H1 (cell line): ENCODE measurements at regions not wholly inside any gene's neighbourhood (a gene's known extent, or its start where the extent isn't known, plus 50 kb on each side); places are given as distances from the start of the nearest gene placed in this dataset.

Experiments
- CBX5 ChIP-seq: fragments of 300-800, 300-1000 bp; sonication (generic); IDR thresholded peaks from 2 replicates; pipeline ENCODE4 v1.7.1; 2016; ENCODE audit warnings: antibody characterized with exemption, low read length, low read depth
- CEBPB ChIP-seq: IDR thresholded peaks from 2 replicates; pipeline ENCODE4 v1.6.1; 2012; ENCODE audit warnings: low read depth, low read length
- CTCF ChIP-seq, 3 experiments: IDR thresholded peaks; 1 replicate in 2 of 3; 2 replicates in 1 of 3; pipeline versions ENCODE4 v1.5.1 to v1.6.1; 2011; ENCODE audit warnings: low read length in 3 of 3, mild to moderate bottlenecking in 3 of 3, inconsistent platforms in 2 of 3, low read depth in 1 of 3, moderate library complexity in 1 of 3; ENCODE audit not compliant: insufficient read depth in 1 of 3; ENCODE audit errors: control extremely low read depth in 1 of 3
- EP300 ChIP-seq, 2 experiments: IDR thresholded peaks; 1 replicate in 1 of 2; 2 replicates in 1 of 2; pipeline ENCODE4 v1.6.1; 2011 to 2012; ENCODE audit warnings: low read depth in 2 of 2, low read length in 2 of 2, mild to moderate bottlenecking in 2 of 2, borderline replicate concordance in 1 of 2, inconsistent platforms in 1 of 2, moderate library complexity in 1 of 2
- JUND ChIP-seq: IDR thresholded peaks from 2 replicates; pipeline ENCODE4 v1.6.1; 2011; ENCODE audit warnings: mild to moderate bottlenecking, improper control_type of control experiment, low read length
- POLR2A ChIP-seq, 2 experiments: IDR thresholded peaks; 1 replicate in 1 of 2; 2 replicates in 1 of 2; pipeline ENCODE4 v1.6.1; 2011; ENCODE audit warnings: low read depth in 2 of 2, low read length in 2 of 2, mild to moderate bottlenecking in 2 of 2; ENCODE audit errors: control extremely low read depth in 1 of 2
- POLR2AphosphoS5 ChIP-seq: IDR thresholded peaks from 2 replicates; pipeline ENCODE4 v1.6.1; 2011; ENCODE audit warnings: low read depth, low read length
- RAD21 ChIP-seq, 2 experiments: IDR thresholded peaks in 1 of 2; conservative IDR thresholded peaks in 1 of 2; 2 replicates each; pipeline ENCODE4 v1.6.1; 2011; ENCODE audit warnings: low read depth in 2 of 2, low read length in 2 of 2, improper control_type of control experiment in 1 of 2, inconsistent platforms in 1 of 2, mild to moderate bottlenecking in 1 of 2, moderate library complexity in 1 of 2
- SUZ12 ChIP-seq: fragments of 200-600 bp; sonication (generic); IDR thresholded peaks from 2 replicates; pipeline ENCODE4 v1.6.1; 2012; ENCODE audit warnings: mild to moderate bottlenecking, inconsistent platforms, low read length, moderate library complexity, mixed read lengths
- USF2 ChIP-seq: IDR thresholded peaks from 2 replicates; pipeline ENCODE4 v1.6.1; 2011; ENCODE audit warnings: low read length, improper control_type of control experiment

GRCh38 chr5:40394698-40395097, 285.0 kb upstream of the PTGER4 start:
- TF ChIP-seq JUND (no peak), CTCF (IDR thresholded peaks at IDR 0.05; ENCODE audit: control extremely low read depth in 1 of 3, insufficient read depth in 1 of 3, low read depth in 1 of 3, low read length in 3 of 3) (no peak), POLR2A (IDR thresholded peaks at IDR 0.05; ENCODE audit: control extremely low read depth in 1 of 2, low read depth in 2 of 2, low read length in 2 of 2) (no peak), RAD21 (IDR thresholded peaks at IDR 0.05 in 1 of 2, conservative IDR thresholded peaks at IDR 0.05 in 1 of 2; ENCODE audit: low read depth in 2 of 2, low read length in 2 of 2) (no peak), USF2 (no peak), SUZ12 (no peak), EP300 (IDR thresholded peaks at IDR 0.05; ENCODE audit: borderline replicate concordance in 1 of 2, low read depth in 2 of 2, low read length in 2 of 2) (no peak), CBX5 (no peak), CEBPB (no peak), POLR2AphosphoS5 (no peak)
